ENCODE measurements at regions not wholly inside any gene's neighbourhood (a gene's known extent, or its start where the extent isn't known, plus 50 kb on each side); places are given as distances from the start of the nearest gene placed in this dataset.

DNA sequence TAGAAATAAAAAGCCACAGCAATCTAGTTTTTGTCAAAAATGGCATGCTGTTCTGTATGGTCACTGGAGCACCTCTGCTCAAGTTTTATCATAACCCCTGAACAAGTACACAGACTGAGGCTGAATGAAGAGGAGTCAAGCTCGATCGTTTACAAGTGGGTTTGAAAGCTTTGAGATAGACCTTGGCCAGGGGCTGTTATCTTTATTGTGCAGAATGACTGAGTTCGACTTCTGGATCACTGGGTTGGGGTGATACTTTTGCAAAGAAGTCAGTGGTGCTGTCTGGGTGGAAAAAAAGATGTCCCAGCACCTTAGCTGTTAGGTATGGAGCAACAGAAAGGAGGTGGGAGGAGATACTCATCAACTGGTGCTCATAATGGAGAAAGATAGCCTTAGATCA lies 446.0 kb downstream of the HACE1 start:
- DNase-seq: no peak

DNA sequence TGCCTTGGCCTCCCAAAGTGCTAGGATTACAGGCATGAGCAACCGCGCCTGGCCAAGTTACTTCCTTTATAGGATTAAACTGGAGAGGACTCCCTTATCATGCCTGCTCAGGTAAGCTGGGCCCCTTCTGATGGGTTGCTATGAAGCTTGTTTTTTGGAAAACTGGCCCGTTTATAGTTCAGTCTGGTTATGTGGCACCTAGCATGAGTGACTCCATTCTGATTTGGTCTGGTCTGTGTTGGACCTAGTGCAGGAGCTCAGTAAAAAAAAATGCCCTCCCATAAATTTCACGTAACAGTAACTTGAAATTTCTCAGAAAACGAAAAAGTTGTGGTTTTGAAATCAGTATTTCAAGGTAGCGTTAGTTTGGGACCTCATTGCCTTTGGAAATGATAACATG lies 448.4 kb downstream of the HACE1 start:
- DNase-seq: no peak

DNA sequence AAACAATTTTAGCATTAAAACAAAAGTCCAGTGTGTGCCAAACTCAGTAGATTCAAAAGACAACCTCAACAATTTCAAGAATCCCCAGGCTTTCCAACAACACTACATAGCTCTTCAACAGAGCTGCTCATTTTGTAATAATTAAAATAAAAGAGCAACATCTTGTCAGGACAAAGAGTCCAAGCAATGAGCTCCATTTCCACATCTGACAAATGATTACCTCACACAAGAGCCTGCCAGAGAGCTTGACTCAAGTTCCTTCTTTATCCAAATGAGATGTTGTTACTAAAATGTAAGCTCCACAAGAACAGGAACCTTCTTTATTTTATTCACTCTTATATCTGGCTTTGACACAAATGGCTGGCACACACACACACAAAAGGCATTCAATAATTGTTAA lies 449.8 kb downstream of the HACE1 start:
- DNase-seq: no peak

DNA sequence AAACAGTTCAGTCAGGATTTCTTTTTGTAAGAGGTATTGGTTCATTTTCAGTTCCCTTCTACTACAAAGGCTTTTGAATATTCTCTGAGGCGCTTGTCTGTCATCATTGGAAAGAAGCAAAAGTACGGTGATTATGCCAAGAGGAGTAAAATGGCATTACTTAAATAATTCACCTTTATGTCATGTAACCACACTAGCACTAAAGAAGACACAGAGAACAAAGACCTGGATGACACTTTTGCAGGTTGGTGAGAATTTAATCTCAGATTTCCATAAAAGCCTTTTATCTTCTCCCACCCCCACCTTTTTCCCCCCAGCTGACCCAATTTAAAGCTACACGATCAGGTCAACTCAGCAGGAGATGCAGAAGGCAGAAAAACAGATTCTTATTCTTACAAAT lies 451.8 kb downstream of the HACE1 start:
- DNase-seq: no peak

DNA sequence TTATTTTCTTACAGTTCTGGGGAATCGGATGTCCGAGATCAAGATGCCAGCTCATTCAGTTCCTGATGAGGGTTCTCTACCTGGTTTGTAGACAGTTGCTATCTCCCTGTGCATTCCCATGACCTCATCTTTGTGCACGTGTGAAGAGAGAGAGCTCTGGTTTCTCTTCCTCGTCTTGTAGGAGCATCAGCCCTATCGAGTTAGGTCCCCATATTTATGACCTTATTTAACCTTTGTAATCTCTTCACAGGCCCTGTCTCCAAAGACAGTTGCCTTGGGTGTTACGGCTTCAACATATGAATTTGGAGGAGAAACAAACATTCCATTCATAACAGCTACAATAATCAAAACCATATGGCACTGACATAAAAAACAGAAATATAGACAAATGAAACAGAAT lies 455.3 kb downstream of the HACE1 start:
- no peak for DNase-seq

DNA sequence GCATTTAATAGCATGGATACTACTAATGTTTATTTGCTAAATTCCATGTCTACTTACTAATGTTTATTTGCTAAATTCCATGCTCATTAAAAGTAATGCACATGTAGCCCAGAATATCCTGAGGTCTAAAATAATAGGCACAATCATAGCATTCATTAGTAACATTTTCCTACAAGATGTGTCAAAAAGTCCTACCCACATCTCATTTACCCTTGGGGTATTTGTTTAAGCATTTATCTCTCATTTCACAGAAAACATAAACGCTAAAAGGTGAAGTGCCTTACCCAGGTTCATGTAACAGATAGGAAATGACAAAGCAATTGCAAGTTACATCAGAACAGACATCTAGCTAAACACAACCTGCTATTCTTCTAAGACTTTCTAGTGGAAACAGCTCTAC lies 457.1 kb downstream of the HACE1 start:
- DNase-seq: no peak

DNA sequence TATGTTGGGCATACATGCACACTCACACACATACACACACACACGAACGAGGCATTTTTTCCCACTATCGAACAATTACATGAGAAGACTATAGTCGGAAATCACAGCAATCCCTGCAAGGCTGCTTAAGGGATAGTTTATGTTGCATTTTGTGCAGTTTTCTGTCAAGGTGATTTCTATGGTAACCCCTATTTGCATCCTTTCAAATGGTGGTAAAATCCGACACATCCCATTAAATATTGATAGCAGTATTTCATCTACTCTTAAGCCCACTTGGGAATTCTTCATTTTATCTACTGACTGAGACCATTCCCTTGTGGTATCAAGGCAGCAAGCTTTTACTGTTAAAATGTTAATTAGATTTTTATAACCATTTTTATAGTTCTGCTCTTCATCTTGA lies 457.8 kb downstream of the HACE1 start:
- DNase-seq: no peak

DNA sequence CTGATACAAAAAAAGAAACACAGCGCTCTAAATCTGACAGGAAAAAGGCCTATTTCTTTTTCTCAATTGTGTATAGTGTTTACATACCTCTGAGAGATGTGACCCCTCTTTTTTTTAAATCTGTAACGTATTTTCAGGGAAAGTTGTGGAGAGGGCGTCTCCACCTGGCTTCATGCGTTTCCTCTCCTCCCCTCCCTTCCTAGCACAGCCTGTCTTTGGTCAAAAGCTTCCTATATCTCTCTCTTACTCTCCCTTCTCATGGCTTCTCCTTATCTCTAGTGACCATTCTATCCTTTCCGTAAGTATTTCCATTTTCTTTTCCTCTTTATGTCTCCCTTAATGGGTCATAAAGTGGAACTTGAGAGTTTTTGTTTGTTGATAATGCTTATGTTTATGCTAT lies 458.9 kb downstream of the HACE1 start:
- no peak for DNase-seq

DNA sequence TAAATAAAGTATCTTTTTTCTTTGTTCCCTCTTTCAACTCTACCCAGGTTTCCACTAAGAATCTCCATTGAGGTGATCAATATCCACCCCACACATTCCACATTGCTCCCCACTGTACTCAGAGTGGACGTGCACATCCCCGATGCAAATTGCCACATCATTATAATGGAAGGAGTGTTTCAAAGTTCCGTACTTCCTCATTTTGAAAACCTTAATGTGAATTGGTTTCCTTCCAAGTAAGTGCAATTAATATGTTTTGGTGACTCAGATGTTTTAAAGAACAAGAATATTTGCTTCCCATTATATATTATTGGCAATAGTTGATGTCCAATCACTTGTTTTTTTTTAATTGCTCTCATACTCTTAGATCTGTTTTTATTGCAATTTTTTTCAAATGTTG lies 463.6 kb downstream of the HACE1 start:
- DNase-seq: no peak

DNA sequence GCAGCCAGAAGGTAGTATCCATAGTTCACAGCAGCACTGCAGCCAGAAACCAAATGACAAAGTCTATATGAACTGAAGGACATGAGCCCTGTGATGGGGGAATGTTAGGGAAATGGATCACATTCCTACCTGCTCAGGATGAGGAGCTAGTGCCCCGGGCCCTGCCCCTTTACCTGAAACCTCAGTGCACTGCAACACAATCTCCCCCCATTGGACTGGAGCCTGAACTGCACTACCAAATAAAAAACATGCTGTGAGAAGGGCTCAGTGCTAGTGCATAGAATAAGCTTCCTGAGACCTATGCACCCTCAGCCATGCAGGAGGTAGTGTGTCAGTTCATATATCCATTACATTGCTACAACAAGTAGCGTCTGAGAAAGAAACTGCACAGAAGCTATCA lies 477.8 kb downstream of the HACE1 start:
- DNase-seq: no peak

DNA sequence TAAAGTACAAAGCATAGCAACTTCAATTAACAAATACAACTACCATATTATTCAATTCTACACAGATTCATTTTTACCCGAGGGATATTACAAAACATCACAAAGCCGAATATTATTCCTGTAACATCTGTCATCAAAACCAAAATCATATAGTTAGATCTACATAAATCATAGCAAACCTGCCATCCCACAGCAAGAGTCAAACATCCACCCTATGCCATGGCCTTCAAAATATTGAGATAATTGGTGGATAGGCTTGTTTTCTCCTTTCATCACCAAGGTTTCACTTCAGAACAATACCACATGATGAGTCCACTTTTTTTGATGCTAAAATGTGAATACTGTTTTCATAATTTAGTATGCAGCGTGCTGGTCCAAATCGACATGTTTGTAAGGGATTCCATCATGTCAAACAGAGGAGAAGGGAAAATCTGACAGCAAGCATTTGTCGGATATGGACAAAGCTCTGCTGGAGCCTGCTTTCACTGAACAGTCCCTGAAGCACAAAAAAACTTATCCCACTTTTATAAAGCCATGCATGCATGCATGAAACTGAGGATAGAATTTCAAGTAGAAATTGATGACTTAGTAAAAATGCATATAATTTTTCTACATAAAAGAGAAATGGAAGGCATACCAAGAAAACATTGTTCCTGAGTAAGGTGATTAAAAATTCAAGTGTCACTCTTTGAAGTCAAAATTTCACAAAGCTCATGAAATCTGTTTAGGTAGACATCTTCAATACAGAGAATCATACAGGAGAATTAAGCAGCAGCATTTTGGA lies 494.1 kb downstream of the HACE1 start:
- DNase-seq: no peak

DNA sequence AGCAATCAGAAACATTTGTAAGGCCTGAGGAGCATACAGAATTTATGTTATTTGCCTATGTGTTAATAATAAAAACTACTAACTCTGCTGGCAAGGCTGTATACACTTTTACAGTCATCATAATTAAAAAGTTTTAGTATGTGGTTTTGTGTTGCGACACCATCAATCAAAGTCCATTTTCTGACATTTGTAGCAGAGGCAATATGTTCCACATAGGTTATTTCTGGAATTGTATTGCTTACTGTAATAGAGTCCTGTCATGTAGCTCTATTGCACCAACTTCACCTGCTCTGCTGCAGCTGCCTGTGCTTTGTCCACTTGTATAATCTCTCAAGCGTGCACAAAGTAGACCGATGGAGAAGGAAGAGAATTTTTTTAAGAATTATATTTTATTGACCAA lies 501.8 kb downstream of the HACE1 start:
- no peak for DNase-seq

DNA sequence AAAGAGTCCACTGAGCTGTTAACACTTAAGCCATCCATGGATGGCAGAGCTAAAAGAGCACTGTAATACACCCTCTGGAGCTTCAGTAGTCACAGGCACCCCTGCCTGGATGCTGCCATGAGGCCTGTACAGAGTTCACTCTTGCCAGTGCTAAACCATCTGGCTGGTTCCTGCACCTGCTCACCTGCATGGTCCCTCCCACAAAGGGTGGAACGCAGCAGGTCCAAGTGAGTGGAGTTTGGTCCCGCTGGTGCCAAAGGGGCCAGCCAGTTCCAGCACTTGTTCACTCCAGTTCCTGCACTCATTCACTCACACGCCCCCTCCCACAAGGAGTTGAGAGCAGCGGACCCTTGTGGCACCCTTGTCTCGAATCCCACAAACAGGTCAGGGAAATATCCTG lies 503.5 kb downstream of the HACE1 start:
- no peak for DNase-seq

DNA sequence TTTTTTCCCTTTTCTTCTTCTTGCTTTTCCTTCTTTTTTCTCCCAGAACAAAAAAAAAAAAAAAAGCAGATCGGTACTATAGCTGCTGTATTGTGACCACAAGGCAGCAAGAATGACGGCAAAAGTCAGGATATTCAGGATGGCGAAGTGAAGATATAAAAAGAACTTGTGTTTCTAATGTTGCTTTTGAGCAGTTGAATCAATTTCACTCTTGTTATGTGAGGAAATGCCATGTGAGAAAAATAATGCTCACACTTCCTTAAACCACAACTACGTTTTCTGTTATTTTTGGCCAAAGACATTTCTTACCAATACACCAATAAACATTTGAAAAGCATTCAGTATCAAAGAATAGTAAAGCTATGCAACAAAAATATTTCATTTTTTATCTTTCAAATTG lies 510.5 kb downstream of the HACE1 start:
- DNase-seq: no peak

DNA sequence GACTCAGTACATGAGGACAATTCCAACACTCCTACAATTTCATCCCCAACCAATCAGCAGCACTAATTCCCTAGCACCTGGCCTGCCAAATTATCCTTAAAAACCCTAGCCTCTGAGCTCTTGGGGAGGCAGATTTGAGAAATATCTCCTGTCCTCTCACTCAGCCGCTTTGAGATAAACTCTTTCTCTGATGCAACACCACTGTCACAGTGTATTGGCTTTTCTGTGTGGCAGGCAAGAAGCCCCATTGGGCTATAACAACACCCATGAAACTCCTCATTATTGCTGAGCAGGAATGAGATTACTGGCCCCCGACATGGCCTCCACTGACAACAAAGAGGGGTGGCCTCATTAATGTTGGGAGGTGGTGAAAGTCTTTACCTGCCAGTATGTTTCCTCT lies 515.5 kb downstream of the HACE1 start:
- no peak for DNase-seq

DNA sequence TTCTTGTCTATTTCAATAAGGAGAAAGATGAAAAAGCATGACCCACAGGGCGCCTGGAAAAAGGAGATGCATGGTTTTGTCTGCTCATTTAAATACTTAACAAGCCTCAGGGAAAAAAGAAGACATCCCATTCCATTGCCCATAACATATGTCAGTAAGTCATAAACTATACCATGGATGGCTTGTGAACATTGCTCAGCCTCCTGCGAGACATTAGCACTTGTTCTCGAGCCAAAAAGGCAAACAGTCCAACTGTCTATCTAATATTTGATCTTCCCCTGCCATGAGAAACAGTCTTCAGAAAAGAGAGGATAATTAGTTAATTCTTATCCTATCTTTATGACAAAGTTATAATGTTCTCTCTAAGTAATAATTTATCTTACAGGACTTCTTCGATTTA lies 527.4 kb downstream of the HACE1 start:
- no peak for DNase-seq

DNA sequence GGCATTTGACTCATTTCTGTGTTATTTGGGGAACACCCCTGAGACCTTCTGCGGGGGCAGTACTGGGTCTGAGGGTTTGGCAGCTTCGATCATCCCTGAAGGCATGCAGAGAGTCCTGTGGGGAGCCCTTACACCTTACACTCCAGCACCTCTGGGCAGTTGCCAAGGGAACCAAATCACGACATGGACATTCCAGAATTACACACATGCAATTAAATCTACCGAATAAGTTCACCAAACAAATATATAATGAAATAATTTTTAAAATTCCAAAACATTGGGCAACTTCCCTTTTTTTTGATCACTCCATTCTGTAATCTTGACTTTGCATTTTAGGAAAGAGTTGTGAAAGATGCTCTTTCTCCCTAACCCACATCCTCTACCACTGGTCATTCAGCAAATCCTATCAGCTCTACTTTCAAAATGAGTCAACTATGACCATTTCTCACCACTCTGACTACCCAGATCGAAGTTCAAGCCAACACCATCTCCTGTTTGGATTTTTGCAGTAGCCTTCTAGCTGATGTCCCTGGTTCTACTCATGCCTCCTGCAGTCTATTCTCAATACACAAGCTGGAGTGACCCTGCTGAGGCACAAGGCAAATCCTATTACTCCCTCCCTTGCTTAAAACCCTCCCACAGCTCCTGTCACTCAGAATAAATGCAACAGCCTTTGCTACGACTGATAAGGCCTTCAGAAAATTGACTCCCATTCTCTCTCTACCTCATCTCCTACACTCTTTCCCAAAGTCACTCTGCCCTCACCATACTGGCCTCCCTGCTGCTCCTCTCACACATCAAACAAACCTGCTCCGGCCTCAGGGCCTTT lies 533.3 kb downstream of the HACE1 start:
- no peak for DNase-seq

DNA sequence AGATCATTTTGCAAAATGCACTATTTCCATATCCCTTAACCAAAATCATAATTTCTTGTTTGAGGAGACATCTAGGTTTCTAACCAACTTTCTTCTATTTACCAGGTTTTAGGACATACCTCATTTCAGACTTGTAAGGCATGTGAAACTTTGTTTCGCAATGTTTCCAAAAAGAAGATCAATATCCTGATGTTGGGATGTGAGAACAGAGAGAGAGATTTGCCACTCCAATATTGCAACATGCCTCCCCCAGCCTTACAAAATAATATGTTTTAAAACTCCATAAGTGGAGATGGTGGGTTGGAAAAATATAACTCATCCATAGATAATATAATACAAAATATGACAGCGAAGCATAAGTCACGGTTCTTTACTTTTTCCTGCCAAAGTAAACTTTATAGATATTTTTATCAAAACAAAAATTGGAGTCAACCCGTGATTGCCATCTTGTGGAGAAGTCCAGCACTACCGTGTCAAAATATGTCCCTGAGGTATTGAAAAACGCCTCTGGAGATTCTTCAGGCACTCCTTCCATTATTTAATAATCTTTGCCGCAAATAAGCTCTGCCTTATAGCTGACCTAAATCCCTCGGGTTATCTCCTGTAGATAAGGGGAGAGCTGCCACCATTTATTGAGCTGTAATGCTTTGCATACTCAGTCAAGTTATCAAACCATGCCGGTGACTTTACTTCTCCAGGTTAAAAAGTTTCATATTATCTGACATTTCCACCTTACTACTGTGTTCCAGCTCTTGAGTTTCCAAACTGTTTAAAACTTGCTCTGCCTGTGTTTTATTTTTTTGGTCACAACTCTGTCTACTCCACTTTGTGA lies 534.2 kb downstream of the HACE1 start:
- DNase-seq: no peak

DNA sequence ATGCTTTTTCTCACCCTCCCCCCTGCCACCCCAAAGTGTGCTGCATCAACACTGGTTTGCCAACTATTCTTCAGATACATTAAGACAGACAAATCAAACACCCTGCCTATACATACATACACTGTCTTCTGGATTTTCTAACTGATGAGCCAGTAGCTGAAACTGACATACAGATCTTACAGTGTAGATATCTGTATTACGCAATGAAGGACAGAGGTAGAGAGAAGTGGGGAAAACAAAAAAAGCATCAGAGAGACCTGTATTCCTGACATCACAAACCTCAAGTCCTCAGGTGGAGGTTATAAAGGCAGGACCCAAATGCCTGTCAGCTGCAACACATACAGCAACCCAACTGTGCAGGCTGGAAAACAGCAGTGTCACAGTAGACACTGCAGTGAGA lies 535.4 kb downstream of the HACE1 start:
- no peak for DNase-seq

DNA sequence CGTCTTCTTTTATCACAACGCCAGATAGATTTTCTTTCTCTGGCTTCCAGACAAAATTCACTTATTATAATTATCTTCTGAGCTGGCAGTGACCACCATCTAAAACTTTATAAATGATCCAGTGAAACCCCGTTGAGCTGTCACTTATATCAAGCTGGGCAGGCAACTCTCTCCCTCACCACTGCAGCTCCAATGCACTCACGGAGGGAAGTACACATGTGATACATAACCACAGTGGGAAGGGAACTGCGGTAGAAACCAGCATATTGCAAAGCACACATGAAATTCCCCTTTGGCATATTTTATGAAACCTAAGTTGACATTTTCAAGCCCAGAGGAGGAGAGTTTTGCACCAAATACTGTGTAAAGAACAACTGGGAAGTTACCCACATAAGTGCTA lies 536.9 kb downstream of the HACE1 start:
- no peak for DNase-seq

DNA sequence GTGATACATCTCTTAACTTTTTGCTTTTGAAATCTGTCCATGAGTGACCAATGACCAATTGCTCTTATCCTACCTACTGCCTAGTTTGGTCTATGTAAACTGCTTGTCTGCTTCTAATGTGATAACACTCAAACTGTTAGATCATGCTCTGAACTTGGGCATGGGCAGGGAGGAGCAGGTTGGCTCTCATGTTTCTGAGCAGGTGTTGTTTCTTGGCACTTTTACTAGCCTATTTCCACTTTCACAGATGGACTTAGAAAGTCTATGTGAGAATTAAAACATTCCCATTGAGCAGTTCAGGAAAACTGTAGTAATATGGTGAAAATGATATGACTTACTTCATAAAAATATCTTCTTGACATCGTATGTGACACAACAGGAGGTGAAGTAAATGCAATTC lies 538.4 kb downstream of the HACE1 start:
- no peak for DNase-seq

DNA sequence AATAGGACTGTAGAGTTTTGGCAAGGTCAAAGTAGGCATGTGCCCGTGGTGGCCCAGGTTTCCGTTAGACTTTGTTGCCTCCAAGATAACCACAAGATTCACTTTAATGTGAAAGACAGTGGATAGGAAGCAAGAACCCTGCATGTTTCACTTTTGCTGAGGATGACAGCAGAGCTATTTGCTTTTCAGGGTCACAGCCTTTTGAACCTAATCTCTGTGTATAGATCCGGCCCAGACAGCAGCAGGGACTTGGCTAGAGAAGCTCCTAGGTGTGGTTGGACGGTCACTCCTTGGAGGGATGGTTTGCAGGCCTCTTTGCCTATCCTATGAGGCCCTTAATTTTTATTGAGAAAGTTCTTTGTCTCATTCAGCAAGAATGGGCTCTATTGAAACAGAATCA lies 538.8 kb downstream of the HACE1 start:
- DNase-seq: no peak

DNA sequence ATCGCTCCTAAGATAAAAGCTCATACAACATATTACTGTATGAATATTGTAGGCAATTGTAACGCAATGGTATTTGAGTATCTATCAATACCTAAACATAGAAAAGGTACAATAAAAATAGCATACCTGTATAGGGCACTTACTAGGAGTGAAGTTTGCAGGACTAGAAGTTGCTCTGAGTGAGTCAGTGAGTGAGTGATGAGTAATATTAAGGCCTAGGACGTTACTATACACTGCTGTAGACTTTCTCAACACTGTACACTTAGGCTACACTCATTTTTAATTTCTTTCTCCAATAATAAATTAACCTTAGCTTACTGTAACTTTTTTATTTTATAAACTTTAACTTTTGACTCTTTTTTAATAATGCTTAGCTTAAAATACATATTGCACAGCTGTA lies 546.9 kb downstream of the HACE1 start:
- no peak for DNase-seq

DNA sequence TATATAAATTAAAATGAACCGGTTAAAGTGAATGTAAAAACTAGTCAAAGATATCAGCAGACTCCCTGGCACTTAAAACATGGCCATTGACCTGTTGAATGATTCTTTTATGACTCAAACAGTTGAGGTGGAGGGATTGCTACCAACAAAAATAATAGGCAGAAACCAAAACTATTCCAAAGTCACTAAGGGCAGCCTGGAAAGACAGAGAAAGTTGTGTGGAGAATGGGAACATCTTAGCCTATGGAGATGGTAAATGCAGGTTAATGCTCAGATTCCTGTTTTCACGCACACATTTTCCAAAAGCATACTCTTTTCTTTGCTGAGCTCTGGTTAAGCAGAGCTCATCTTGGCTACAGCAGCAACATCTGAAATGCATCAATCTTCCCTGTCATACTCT lies 553.5 kb downstream of the HACE1 start:
- DNase-seq: no peak
